ENCODE measurements at regions not wholly inside any gene's neighbourhood (a gene's known extent, or its start where the extent isn't known, plus 50 kb on each side); places are given as distances from the start of the nearest gene placed in this dataset.

- Mint-ChIP-seq H3K4me1 (peaks cover 4 to 7% (median 5%) of the 10 kb centered on the region in 3 donors), H3K27me3 (peaks cover 16 to 60% (median 45%) of the 10 kb centered on the region in 3 donors), H3K27ac (peak overlapping the region in 1 of 6 donors; percentile 23), H3K36me3 (no peaks in the 10 kb centered on the region), H3K4me3 (no peak overlapping the region), H3K9me3 (no peaks in the 10 kb centered on the region)
- DNase-seq: no peak
- ATAC-seq (ENCODE audit: low read depth in 2 of 2): no peak
Observed at GRCh38 chr18:8479789-8480188, 129.4 kb upstream of the RAB12 start.

- Mint-ChIP-seq H3K36me3 (no peaks in the 10 kb centered on the region), H3K27ac (no peak overlapping the region), H3K4me3 (no peak overlapping the region), H3K9me3 (no peaks in the 10 kb centered on the region), H3K4me1 (peaks cover 4 to 7% (median 5%) of the 10 kb centered on the region in 3 donors), H3K27me3 (peaks cover 16 to 59% (median 47%) of the 10 kb centered on the region in 3 donors)
- DNase-seq (no peak), ATAC-seq (ENCODE audit: low read depth in 2 of 2) (no peak)
Observed at GRCh38 chr18:8480506-8481328, 128.5 kb upstream of the RAB12 start.

DNA sequence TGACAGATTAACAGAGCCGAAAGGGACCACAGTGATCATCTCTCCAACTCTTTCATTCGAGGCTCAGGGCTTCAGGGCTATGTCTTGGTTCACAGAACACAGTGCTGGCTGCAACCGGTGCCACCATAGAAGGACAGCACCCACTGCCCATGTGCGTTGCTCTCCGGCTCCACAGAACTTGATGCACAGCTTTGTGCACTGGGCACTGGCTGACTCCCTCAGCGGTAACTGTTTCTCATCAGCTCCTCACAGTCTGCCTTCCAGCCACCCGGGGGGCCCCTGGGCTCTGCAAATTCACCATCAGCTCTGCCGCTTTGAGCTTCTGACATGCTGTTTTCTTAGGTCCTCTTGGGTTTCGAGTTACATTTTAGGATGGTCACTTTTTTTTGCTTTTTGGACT lies 124.3 kb upstream of the RAB12 start:
- no peaks in the 10 kb centered on the region for H3K4me1 Mint-ChIP-seq
- no peak overlapping the region for H3K4me3 Mint-ChIP-seq
- no peak for ATAC-seq (ENCODE audit: low read depth in 2 of 2)
- H3K36me3 Mint-ChIP-seq: no peaks in the 10 kb centered on the region
- no peak overlapping the region for H3K27ac Mint-ChIP-seq
- H3K9me3 Mint-ChIP-seq: peaks cover 0 to 3% (median 0%) of the 10 kb centered on the region in 7 donors
- no peak for DNase-seq
- peaks cover 10 to 31% (median 25%) of the 10 kb centered on the region in 3 donors for H3K27me3 Mint-ChIP-seq

DNA sequence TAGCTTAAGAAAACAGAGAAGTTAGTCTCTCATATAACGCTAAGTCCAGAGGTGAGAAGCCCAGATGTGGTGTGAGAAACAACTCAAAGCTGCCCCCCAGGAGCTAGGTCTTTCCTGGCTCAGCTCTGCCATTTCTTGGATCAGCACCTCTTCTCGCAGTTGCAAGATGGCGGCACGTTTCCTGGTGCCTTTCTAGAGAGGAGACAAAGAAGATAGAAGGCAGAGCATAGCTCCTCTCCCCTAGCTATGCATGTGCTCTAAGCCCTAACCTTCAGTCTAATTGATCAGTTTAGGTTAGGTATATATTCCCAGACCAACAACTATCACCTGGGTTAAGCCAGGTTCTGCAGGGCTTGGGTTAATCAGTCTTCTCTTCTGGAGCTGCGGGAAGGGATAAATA lies 119.5 kb upstream of the RAB12 start:
- Mint-ChIP-seq H3K27ac (no peak overlapping the region), H3K36me3 (no peaks in the 10 kb centered on the region), H3K9me3 (peaks cover 0 to 9% (median 2%) of the 10 kb centered on the region in 7 donors), H3K4me1 (no peaks in the 10 kb centered on the region), H3K27me3 (peaks cover 21 to 41% (median 35%) of the 10 kb centered on the region in 3 donors), H3K4me3 (no peak overlapping the region)
- DNase-seq: no peak
- no peak for ATAC-seq (ENCODE audit: low read depth in 2 of 2)

DNA sequence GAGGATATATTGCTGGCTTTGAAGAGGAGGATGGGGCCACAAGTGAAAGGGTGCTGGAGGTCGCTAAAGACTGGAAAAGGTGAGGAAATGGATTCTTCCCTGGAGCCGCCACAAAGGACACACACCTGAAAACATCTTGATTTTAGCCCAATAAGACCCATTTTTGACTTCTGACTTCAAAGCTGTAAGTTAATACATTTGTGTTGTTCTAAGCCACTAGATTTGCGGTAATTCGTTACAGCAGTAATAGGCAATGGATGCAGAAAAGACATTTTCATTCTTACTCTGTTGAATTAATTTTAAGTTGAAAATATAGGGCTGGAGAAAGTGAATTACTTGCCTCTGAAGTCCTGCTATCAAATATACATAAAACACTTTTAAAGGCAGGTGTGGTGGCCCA lies 117.7 kb upstream of the RAB12 start:
- H3K27me3 Mint-ChIP-seq: peaks cover 11 to 45% (median 39%) of the 10 kb centered on the region in 3 donors
- no peaks in the 10 kb centered on the region for H3K36me3 Mint-ChIP-seq
- DNase-seq: no peak

GRCh38 chr18:8493141-8493540 lies 116.1 kb upstream of the RAB12 start:
- H3K36me3 Mint-ChIP-seq: no peaks in the 10 kb centered on the region
- H3K27ac Mint-ChIP-seq: no peak overlapping the region

More for the DNA sequence above, 117.7 kb upstream of the RAB12 start:
- Mint-ChIP-seq H3K9me3 (peaks cover 0 to 9% (median 2%) of the 10 kb centered on the region in 7 donors), H3K4me3 (no peak overlapping the region), H3K27ac (no peak overlapping the region), H3K4me1 (no peaks in the 10 kb centered on the region)
- ATAC-seq (ENCODE audit: low read depth in 2 of 2): no peak

GRCh38 chr18:8496186-8496585 lies 113.1 kb upstream of the RAB12 start:
- peaks cover 17 to 64% (median 43%) of the 10 kb centered on the region in 3 donors for H3K27me3 Mint-ChIP-seq
- H3K9me3 Mint-ChIP-seq: peaks cover 0 to 11% (median 3%) of the 10 kb centered on the region in 7 donors
- H3K27ac Mint-ChIP-seq: no peak overlapping the region
- ATAC-seq (ENCODE audit: low read depth in 2 of 2): no peak
- no peaks in the 10 kb centered on the region for H3K36me3 Mint-ChIP-seq
- no peak for DNase-seq
- no peaks in the 10 kb centered on the region for H3K4me1 Mint-ChIP-seq
- H3K4me3 Mint-ChIP-seq: no peak overlapping the region

More at GRCh38 chr18:8493141-8493540, 116.1 kb upstream of the RAB12 start:
- Mint-ChIP-seq H3K4me3 (no peak overlapping the region), H3K4me1 (no peaks in the 10 kb centered on the region), H3K27me3 (peaks cover 14 to 49% (median 39%) of the 10 kb centered on the region in 3 donors), H3K9me3 (peaks cover 0 to 12% (median 3%) of the 10 kb centered on the region in 7 donors)
- DNase-seq: no peak
- ATAC-seq (ENCODE audit: low read depth in 2 of 2): no peak

- H3K4me3 Mint-ChIP-seq: no peak overlapping the region
- DNase-seq: no peak
- no peaks in the 10 kb centered on the region for H3K4me1 Mint-ChIP-seq
- peaks cover 0 to 11% (median 3%) of the 10 kb centered on the region in 7 donors for H3K9me3 Mint-ChIP-seq
- no peak overlapping the region for H3K27ac Mint-ChIP-seq
- no peak for ATAC-seq (ENCODE audit: low read depth in 2 of 2)
- peaks cover 16 to 51% (median 45%) of the 10 kb centered on the region in 3 donors for H3K27me3 Mint-ChIP-seq
- H3K36me3 Mint-ChIP-seq: no peaks in the 10 kb centered on the region
Observed at GRCh38 chr18:8498905-8499304, 110.3 kb upstream of the RAB12 start.

DNA sequence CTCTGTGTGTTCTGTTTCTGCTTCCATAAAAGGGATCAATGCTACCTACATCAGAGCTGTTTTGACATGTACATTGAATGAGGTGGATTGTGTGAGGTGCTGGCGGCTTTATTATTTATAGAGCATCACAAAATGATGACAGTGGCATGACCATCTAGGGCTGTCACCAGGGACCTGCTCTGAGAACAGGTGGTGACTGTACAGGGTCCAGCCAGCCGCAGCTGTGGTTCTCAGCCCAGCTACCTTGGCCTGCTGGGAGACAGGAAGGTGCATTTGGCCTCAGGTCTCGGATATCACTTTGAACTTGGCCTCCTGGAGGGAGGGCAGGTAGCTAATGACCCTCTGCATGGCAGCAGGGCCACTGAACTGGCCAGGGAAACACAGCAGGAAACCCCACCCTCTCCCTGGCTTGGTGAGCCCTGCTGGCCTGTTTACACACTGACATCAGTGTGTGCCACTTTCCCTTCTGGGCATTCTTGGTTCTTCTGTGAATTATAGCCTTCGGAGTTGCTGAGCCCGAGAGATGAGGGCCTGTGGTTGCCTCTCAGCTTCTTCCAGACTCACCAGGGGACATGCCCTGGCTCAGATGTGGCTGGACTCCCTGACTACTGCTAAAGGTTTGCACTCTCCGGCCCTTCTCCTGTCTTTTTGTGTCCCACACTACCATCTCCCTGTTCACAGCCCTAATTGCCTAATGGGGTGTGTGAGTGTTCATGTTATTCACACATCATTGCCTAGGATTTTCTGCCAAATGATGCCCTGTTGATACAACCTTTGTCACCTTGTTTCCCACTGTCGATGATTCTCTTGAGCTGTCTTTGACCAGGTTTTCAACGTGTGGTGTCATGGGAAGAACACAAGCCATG lies 109.2 kb upstream of the RAB12 start:
- Mint-ChIP-seq H3K36me3 (no peaks in the 10 kb centered on the region), H3K4me3 (no peak overlapping the region), H3K27me3 (peaks cover 16 to 61% (median 50%) of the 10 kb centered on the region in 3 donors), H3K27ac (no peak overlapping the region), H3K9me3 (peaks cover 0 to 11% (median 4%) of the 10 kb centered on the region in 7 donors), H3K4me1 (no peaks in the 10 kb centered on the region)
- ATAC-seq (ENCODE audit: low read depth in 2 of 2): no peak
- DNase-seq: no peak

DNA sequence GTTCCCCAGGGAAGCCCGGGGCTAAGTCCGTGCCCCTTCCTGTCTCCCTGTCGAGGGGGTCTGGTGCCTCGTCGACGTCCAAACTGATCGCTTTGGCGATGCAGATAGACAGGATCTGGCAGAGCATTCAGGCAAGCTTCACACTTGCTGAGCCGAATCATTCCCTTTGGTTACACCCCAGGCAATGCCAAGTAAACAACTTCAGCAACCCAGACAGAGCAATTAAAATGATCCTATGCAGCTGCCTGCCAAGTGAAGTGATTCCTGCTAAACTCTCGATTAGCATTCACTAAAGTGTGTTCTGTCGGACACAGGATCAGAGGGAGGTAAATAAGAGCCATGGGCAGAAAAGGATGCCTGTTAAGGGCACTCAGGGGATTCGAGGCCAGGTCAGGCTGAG lies 108.2 kb upstream of the RAB12 start:
- ATAC-seq (ENCODE audit: low read depth in 2 of 2) (no peak), DNase-seq (no peak)
- no peaks in the 10 kb centered on the region for H3K36me3 Mint-ChIP-seq
- H3K4me1 Mint-ChIP-seq: no peaks in the 10 kb centered on the region
- no peak overlapping the region for H3K27ac Mint-ChIP-seq
- peaks cover 16 to 58% (median 47%) of the 10 kb centered on the region in 3 donors for H3K27me3 Mint-ChIP-seq
- H3K4me3 Mint-ChIP-seq: no peak overlapping the region
- peaks cover 0 to 11% (median 4%) of the 10 kb centered on the region in 7 donors for H3K9me3 Mint-ChIP-seq

GRCh38 chr18:8503248-8503647 lies 106.0 kb upstream of the RAB12 start:
- Mint-ChIP-seq H3K4me3 (no peak overlapping the region), H3K27me3 (peaks cover 11 to 60% (median 52%) of the 10 kb centered on the region in 3 donors)
- no peak for ATAC-seq (ENCODE audit: low read depth in 2 of 2)

GRCh38 chr18:8504424-8504823 lies 104.8 kb upstream of the RAB12 start:
- ATAC-seq (ENCODE audit: low read depth in 2 of 2) (no peak), DNase-seq (no peak)
- no peaks in the 10 kb centered on the region for H3K36me3 Mint-ChIP-seq
- H3K27ac Mint-ChIP-seq: peak overlapping the region in 1 of 6 donors; percentile 74
- no peak overlapping the region for H3K4me3 Mint-ChIP-seq
- H3K27me3 Mint-ChIP-seq: peaks cover 10 to 57% (median 55%) of the 10 kb centered on the region in 3 donors
- peaks cover 0 to 4% (median 0%) of the 10 kb centered on the region in 7 donors for H3K9me3 Mint-ChIP-seq
- H3K4me1 Mint-ChIP-seq: no peaks in the 10 kb centered on the region

More at GRCh38 chr18:8503248-8503647, 106.0 kb upstream of the RAB12 start:
- Mint-ChIP-seq H3K9me3 (peaks cover 0 to 8% (median 3%) of the 10 kb centered on the region in 7 donors), H3K4me1 (no peaks in the 10 kb centered on the region), H3K36me3 (no peaks in the 10 kb centered on the region), H3K27ac (no peak overlapping the region)
- no peak for DNase-seq

DNA sequence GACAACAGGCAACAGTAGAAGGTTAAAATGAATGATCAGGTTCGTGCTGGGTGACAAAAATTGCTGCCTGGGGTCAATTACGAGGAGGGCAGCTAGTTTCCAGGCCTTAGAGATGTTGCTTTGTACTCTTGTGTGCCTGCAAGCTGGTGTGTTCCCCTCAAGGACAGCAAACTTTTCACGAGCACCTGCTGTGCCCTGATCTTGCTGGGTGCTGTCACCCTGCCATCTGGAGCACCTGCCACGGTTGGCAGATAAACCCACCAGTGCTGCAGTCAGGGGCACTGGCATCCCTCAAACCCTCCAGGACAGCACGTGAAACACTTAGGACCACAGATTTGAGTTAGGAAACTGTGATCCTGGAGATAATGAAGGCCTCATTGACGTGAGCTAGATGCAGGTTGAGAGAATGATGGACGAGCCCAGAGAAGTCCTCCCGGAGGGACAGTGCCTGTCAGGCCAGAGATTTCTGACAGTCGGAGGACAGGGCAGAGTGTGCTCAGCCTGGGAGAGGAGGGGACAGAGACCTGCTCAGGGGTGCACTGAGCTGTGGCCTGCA lies 104.3 kb upstream of the RAB12 start:
- no peaks in the 10 kb centered on the region for H3K36me3 Mint-ChIP-seq
- H3K4me1 Mint-ChIP-seq: no peaks in the 10 kb centered on the region
- no peak for ATAC-seq (ENCODE audit: low read depth in 2 of 2)
- no peak overlapping the region for H3K4me3 Mint-ChIP-seq
- H3K27me3 Mint-ChIP-seq: peaks cover 10 to 54% (median 54%) of the 10 kb centered on the region in 3 donors
- peaks cover 0 to 4% (median 0%) of the 10 kb centered on the region in 7 donors for H3K9me3 Mint-ChIP-seq
- DNase-seq: no peak
- peak overlapping the region in 1 of 6 donors; percentile 74 for H3K27ac Mint-ChIP-seq

Measured in naive B cell (primary cell).